ENCODE measurements at regions not wholly inside any gene's neighbourhood (a gene's known extent, or its start where the extent isn't known, plus 50 kb on each side); places are given as distances from the start of the nearest gene placed in this dataset.

DNA sequence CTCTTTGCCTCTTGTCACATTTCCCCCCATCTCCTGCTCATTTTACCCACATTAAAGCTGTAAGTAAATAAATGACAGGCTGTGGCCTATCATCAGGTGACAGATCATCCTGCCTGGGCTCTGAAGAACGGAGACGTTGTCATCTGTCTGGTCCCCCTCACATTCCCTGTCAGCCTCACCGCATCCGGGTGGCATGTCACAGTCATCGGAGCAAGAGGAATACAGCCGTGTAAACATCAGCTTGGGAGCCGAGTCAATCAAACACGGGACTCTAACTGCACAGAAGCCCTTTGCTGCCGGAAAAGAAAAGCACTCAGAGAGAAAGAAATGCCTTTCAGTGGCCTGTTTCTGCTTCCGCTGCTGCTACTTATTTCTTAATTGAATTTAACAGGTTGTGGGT lies 371.9 kb upstream of the ID4 start:
- DNase-seq (ENCODE audit: low spot score) = no peak

DNA sequence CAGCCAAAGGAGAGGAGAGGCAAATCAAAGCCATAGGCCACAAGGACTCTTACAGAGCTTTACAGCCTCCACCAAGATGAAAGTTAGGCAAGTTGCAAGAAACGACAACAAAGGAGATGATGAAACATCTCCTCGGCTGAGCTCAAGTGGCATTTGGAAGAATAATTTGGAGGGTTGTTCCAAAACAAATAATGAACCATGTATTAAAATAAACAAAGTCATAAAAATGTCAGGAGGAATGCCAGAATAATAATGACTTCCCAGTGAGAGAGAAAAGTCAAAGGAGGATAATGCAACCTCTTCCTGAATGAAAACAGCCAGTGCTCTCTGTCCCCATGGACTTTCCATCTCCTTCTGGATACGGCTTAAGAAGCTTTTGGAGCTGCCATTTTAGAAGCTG lies 371.4 kb upstream of the ID4 start:
- DNase-seq (ENCODE audit: low spot score) = no peak

DNA sequence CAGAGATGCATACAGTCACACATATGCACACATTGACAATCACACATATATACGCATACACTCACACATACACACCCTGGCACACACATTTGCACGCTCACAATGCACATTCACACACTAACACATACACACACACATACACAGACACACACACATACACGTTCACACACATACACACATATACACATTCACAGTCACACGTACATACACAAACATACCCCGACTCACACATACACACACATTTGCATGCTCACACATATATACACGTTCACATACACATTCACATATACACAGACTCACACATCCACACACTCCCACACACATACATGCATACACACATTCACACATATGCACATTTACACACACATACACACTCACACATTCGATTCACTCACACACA lies 366.8 kb upstream of the ID4 start:
- no peak for DNase-seq (ENCODE audit: low spot score)

DNA sequence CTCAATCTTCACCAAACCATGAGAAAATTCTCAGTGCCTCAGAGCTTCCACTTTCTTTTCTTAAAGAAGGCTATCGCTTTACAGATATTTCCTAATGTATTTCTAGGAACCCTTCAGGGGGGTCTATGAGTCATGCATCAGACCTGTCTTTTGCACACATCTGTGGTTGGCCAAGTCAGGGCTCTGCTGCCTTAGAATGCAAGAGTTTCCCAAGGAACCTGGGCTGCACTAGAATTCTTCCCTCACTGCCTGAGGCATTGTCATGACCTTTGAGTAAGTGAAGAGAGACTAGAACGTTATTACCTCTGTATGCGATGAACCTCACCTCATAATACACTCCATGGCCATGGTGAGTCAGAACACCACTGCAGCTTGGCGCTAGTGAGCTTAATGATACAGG lies 365.0 kb upstream of the ID4 start:
- no peak for DNase-seq (ENCODE audit: low spot score)

DNA sequence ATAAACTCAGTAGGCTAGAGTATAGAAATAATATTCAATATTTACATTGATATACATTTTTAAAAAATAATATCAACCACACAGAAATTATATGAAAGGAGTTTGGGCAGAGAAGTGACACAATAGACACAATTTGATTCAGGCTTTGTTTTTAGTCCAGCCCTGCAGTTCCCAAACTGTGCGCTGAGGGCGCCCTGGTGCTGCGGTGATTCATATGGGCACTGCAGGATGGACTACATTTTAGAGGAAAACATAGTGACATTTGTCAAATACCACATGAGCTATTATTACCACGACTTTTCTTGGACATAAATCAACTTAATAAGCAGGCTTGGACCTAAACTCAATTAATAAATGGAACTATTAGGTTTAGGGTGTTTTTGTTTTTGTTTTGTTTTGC lies 364.3 kb upstream of the ID4 start:
- peak; percentile 10 for DNase-seq (ENCODE audit: low spot score)

DNA sequence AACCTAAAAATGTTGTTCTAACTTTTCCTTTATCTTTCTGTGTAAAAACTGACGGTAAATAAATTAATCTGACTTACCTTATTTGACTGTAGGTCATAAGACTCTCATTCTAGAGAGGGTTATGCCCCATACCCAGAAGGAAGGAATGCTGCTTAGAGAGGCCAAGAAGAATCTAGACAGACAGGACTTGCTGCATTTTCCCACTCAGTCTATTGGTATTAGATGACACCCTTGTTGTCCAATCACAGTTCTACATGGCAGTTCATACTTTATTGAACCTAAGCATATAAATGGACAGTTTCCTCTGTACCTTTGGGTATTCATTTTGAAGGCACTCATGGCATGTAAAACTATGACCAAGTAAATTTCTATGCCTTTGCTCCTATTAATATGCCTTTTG lies 359.6 kb upstream of the ID4 start:
- DNase-seq (ENCODE audit: low spot score) = no peak

DNA sequence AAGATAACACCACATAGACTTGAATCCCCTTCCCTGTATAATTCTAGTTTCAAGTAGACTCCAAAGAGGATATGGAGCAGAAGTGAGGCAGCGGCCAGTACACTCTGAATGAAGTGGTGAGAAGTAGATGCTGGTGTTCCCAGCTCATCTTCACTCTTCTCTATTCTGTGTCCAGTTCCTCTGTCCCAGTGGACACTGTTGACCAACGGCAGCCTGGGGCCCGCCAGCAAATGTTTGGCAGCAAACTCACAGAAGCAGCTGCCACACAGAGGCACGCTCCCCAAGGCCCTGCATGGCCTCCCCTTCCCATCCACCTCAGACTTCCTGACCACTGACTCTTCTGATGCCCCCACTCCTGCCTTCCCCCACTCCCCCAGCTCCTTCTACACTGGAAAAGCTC lies 358.9 kb upstream of the ID4 start:
- no peak for DNase-seq (ENCODE audit: low spot score)

DNA sequence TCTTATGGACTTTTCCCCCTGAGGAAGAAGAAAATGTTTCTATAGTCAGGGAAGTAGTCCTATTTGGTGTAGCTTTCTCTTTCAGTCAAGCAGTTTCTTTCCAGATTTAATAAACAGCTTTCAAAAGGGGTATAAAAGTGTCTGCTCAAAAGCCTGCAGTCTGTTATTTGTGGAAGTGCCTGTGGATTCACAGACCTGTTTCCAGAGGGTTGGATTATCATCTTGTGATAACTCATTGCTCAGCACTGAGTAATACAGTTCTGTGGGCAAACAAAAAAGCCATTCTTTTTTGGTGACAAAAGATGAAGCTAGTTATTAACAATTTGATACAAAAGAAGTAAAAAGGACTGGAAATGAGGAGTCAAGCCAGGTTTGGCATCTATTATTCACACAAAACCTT lies 358.2 kb upstream of the ID4 start:
- DNase-seq (ENCODE audit: low spot score) = no peak

DNA sequence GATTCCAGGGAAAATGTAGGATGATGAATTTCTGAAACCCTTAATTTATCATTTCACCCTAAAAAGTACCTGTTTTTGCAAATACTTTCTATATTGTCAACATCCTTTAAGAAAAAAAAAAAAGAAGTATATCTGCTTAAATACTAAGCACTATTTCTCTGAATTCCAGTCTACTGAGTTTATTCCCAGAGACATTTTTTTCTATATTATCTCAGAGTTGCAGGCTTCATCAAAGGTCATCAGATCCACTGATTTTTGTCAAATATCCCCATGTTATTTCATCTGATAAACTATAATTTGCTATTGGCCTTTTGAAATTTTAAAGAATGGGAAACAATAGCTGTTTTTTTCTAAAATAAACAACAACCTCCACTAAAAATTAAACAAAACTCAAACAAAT lies 357.6 kb upstream of the ID4 start:
- no peak for DNase-seq (ENCODE audit: low spot score)

DNA sequence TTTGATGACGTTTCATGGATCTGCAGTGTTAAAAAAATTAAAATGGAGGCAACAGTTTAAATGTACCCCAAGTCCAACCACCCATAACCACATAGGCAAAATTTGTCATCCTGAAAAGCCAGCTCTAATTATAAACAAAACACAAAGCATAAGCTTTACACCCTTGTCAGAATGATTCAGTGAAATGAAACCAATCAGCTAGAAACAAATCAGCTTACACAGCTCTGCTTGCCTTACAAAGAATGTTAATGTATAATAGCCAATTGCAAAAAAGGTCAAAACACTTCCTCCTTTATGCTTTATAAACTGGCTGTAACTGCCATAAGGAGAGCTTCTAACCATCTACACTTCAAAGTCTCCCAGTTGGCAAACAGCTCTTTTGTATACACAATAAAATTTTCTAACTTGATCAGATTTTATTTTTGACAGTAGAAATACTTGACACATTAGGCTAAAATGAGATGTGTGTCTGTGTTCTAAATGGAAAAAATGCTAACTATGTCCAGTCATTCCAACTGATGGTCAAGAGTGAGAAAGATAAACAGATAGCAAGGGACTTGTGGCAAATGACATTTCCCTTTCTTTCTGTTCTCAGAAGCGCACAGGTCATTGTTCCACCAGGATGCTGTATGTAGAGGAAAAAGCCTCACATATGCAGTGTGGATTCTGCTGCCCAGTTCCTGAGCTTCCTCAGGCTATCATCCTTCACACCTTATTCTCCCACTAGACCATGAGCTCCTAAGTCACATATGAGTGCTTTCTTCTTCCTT lies 344.3 kb upstream of the ID4 start:
- DNase-seq (ENCODE audit: low spot score) = no peak

DNA sequence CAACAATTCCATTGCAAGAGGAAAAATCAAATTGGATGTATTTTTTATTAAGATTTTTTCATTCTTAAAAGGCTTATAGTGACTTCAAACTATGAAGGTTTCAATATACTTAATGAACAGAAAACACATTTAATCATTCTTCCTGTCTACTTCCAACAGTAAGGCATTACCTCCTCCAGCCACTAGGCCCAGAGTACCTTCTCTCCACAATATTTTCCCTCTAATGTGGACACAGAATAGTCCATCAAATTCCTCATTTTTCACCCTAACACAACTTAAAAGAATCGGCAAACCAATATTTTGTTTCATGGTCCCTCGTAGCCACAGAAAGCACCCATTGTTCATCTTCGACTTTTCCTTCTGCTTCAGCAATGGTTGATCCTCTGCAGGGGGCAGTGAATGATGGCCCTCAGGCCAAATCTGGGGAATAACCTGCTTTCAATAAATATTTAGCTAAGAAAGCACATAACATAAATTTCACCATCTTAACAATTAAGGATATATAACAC lies 335.4 kb upstream of the ID4 start:
- no peak for DNase-seq (ENCODE audit: low spot score)

DNA sequence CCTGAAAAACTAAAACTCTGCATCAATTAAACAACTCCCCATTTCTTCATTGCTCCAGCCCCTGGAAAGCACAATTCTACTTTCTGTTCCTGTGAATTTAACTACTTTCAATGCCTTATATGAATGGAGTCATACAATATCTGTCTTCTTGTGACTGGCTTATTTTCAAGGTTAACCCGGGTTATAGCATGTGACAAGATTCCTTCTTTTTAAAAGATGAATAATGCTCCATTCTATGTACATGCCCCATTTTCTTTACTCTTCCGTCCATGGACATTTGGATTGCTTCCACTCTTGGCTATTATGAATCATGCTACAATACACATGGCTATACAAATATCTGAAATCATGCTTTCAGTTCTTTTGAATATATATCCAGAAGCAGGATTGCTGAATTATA lies 334.9 kb upstream of the ID4 start:
- DNase-seq (ENCODE audit: low spot score) = no peak

DNA sequence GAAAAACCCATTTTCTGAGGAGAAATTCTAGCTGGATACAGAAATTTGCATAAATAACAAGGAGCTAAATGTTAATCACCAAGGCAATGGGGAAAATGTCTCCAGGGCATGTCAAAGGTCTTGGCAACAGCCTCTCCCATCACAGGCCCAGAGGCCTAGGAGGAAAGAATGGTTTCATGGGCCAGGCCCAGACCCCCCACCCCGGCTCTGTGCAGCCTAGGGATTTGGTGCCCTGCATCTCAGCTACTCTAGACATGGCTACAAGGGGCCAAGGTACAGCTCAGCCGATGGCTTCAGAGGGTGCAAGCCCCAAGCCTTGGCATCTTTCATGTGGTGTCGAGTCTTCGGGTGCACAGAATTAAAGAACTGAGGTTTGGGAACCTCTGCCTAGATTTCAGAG lies 321.2 kb upstream of the ID4 start:
- no peak for DNase-seq (ENCODE audit: low spot score)

DNA sequence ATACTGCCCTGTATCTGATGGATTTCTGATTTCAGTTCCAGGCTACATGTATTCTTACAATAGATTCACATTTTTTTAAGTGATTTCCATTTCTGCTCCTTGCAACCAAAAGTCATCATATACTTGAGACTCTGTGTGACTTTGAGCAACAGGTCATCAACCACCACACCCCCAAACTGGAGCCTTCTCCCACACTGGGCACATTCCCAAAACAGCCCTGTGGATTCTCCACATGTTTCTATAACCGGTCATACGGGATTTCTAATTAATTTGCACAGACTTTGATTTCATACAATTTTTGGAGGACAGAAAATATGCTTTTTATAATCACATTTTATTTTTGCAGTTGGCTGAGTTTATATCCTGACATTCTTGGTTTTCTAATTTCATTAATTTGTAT lies 317.2 kb upstream of the ID4 start:
- no peak for DNase-seq (ENCODE audit: low spot score)

DNA sequence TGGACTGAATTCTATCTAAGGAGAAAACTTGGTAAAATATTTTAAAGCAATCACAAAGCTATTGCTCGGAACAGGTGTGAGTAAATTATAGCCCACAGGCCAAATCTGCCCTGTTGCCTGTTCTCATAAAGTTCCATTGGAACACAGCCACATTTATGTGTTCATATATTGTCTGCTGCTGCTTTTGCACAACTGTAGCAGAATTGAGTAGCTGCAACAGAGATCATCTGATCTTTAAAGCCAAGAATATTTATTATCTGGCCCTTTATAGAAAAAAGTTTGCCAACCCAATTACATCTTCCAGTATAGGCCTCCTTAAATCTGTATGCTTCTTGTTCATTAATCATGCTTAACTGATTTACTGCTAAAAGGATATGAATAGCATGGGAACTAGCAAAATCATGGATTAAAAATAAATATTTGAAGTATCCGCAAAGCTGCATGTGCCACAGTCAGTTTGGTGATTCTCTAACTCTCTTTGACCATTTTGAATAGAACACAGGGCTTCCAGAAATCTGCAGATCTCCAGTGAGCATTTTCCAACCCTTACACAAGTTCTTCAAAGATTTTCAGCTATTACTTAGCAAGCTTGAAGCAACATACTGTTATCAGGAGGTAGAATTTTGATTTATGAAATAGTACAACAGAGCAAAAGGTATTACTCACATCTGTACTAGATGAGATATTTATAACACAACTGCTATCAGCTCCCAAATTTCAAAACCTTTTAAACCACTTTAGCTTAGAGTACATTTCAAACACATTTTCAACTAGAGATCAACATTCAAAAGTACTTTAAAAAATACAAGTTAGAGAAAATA lies 312.6 kb upstream of the ID4 start:
- DNase-seq (ENCODE audit: low spot score) = no peak

DNA sequence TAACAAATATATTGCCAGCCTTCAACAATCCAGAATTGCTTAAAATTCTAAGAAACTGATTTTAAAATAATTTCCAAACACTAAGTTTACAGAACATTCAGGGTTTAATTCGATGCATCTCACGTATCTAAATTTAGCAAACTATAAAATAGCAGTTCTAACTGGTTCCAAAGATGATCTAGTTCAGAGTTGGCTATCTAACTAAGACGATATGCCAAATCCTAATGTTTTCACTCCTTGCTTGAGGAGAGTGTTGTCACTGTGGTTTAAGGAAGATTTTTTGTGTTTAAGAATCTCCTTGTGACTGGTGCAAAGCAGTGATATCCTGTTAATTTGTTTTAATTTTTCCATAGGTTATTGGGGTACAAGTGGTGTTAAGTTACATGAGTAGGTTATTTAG lies 311.5 kb upstream of the ID4 start:
- no peak for DNase-seq (ENCODE audit: low spot score)

DNA sequence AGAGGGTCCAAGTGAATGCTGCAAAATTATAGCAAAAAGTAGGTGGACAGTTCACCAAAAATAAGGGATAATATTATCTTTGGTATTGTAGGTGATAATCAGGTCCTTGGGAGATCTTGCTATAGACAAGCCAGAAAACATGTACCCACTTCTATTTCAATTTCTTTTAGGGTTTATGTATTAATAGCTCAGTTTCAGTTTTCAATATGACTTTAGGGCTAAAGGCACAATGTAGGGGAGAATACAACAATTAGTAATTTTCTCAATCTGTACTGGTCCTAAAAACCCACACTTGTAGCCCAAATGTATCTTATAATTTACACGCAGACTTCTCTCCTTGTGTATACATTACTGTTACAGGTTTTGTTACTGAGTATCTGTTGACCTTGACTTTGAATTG lies 307.0 kb upstream of the ID4 start:
- DNase-seq (ENCODE audit: low spot score) = no peak

DNA sequence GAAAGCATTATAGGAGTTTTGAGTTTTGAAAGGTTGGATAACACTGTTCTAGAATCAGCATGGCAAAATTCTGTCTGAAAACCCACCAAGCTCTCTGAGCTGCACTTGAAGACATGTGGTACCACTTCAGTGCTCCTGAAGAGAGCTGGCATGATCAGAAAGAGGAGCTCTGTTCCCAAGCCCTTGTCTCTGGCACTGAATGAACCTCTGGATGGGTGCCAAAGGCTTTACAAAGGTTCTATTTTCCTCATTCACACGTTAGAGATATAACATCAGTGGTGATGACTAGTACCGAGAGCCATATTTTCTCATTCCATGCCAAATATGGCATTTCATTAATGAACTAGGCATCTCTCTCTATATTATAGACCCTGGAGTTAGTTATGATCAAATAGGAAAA lies 301.8 kb upstream of the ID4 start:
- no peak for DNase-seq (ENCODE audit: low spot score)

DNA sequence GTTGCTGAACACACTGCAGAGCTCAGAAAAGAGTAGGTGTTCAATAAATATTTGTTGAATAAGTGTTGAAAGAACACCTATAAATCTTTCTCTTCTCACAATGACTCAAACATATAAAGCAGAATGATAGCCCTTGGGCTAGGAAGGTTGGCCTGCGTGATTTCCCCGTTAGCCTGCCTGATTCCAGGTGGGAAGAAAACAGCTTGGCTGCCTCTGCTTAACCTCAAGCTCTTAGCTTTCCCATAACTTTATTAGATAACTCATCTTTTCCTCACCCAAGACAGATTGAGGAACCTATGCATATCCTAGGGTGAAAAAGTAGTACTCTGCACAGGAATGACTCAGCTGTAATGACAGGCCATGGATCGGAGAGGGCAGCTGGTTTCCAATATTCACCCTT lies 300.3 kb upstream of the ID4 start:
- no peak for DNase-seq (ENCODE audit: low spot score)

DNA sequence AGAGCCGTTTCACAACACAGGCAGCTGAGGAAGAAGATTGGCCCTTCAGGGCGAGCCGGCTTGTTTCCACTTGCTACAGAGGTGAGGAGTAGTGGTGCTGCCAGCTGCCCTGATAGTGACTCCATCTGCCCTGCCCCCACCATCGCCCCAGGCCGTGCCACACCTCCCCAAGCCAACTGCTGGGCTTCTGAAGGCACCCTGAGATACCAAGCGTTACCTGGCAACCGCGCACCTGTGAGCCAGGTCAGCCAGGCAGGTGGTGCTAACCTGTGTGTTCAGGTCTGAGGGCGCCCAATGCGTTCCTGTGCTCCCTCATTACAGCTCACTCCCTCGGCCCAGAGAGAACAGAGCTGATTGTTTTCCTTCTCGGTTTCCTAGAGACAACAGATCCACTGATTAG lies 299.1 kb upstream of the ID4 start:
- DNase-seq (ENCODE audit: low spot score) = no peak

DNA sequence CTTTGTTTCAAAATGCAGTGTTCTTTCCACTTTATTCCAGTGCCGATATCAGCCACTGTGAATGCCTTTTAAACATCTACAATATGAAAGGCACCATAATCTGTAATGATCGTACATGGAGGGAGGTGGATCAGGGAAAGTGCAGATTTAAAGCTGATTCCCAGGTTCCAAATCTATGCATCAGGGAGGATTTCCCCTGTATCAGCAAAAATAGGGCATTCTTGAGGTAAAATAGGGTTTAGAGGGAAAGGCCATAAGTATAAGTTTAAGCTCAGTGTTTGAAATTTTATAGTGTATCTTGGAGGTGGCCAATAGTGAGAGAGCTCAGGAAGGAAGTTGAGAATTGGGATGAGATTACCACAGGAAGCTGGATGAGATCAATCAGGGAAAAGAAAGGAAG lies 289.7 kb upstream of the ID4 start:
- DNase-seq (ENCODE audit: low spot score) = no peak

DNA sequence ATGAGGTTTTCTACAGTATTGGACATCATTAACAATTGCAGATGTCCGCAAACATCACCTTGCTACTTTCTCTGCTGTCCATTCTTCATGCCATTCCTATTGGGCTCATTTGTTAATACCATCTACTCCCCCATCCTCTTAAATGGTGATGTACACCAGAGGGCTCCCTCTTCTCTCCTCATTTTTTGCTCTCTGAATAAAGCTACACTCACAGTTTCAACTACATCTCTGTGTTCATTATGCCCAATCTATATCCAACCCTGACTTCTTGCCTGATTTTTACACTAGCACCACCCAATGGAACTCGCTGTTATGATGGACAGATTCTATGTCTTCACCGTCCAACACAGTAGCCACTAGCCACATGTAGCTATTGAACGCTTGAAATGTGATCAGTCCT lies 288.1 kb upstream of the ID4 start:
- no peak for DNase-seq (ENCODE audit: low spot score)

DNA sequence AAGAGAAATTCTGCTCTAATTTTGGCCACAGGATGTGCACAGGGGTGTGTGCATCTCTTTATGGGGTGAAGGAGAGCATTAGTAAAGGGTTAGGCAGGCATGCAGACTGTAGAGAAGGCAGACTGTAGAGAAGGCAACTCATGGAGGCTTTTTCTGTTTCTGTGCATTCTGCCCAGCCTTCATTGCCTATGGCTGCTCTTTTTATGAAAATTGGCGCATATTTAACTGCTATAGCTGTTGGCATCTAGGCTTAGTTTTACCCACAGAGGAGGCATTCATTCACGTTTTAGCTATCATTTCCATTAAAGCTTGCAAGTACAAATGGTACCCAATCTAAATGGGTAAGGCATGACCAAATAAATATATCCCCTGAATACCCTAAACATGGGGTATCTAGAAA lies 286.8 kb upstream of the ID4 start:
- DNase-seq (ENCODE audit: low spot score) = no peak

DNA sequence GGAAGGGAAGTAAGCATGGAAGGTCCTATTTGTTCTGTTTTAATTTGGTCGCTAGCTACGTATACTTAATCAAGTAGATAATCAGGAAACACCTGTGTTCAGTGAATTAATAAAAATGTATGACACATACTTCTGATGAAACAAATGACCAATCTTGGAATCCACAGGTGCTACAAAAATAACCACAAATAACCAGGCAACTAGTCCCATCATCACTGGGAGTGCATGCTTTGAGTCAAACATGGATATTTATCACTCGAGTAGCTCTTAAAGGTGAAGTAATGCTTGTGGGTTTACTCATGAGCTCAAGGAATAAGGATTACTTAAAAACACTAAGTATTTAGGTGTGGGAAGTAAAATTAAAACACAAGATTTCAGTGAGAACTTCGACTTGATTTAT lies 285.6 kb upstream of the ID4 start:
- no peak for DNase-seq (ENCODE audit: low spot score)

Data from HuH-7 (cell line).